ENCODE measurements at regions not wholly inside any gene's neighbourhood (a gene's known extent, or its start where the extent isn't known, plus 50 kb on each side); places are given as distances from the start of the nearest gene placed in this dataset.

DNA sequence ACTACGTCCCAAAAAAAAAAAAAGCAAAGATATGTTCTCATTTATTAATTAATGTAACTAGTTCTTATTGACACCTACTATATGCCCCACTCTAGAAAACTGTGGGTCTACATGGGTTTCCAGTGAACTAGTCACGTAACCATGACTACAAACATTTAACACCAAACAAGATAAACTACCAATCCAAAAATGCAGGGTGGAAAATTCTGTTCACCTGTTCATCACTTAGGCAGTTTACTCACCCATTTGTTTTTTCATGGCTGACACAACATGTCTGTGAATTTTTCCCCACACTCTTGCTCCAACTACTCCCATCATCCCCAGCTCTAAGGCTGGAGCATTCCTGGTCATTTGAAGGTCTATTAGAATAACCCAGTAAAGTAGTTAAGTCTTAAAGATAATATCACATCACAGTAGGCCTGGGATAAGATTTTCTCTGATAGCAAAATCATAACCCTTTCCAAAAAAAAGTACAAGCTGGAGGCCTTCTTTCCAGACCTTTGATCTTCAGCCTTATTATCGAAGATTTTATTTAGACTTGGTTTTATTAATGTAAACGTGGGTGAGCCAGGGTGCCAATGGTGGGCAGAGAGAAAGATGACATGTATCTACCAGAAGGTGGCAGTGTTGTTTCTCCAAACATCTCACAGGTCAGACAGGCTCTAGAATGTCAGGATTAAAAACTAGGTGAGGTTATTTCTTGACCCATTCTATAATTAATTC, 61.6 kb upstream of the DAAM1 start:
- H3K4me3 ChIP-seq (ENCODE audit: low read length), result no peak overlapping the region
- H3K4me1 ChIP-seq (ENCODE audit: control insufficient read depth, insufficient read depth, low read length), result no peaks in the 10 kb centered on the region
- no peak overlapping the region for H3K27ac ChIP-seq (ENCODE audit: low read length)
- peak; percentile 86 for TF ChIP-seq CTCF (IDR thresholded peaks at IDR 0.05)
- Mint-ChIP-seq H3K4me1 (no peaks in the 10 kb centered on the region), H3K27me3 (ENCODE audit: low read depth in 2 of 2) (peaks cover 7 to 17% of the 10 kb centered on the region in 2 donors), H3K4me3 (no peak overlapping the region), H3K36me3 (no peaks in the 10 kb centered on the region), H3K27ac (no peak overlapping the region), H3K9me3 (no peaks in the 10 kb centered on the region)
- no peaks in the 10 kb centered on the region for H3K36me3 ChIP-seq (ENCODE audit: control insufficient read depth, insufficient read depth, low read length)
- DNase-seq, result peak in 1 of 2 donors; percentile 78
- H3K27me3 ChIP-seq (ENCODE audit: control insufficient read depth, insufficient read depth, low read length), result no peaks in the 10 kb centered on the region
- no peaks in the 10 kb centered on the region for H3K9me3 ChIP-seq (ENCODE audit: control insufficient read depth, insufficient read depth, low read length)
- intact Hi-C loops (cut with micrococcal nuclease), result loop anchor here (1.0 to 5.0 kb wide), 3 partner anchors 317 to 1055 kb away; partner anchors contain the start of gene CCDC175
- ATAC-seq, result peak; percentile 76 to 84 (median 78)
- WGBS (ENCODE audit: insufficient coverage), result 33% methylated on average over 3 of the region's 4 CpGs

- WGBS (ENCODE audit: insufficient coverage), result no CpG with 5 or more reads among the region's 1 CpG
- Mint-ChIP-seq H3K27me3 (ENCODE audit: low read depth in 2 of 2) (peaks cover 7 to 17% of the 10 kb centered on the region in 2 donors), H3K36me3 (no peaks in the 10 kb centered on the region), H3K4me3 (no peak overlapping the region), H3K4me1 (no peaks in the 10 kb centered on the region), H3K27ac (no peak overlapping the region), H3K9me3 (no peaks in the 10 kb centered on the region)
- peak; percentile 21 for TF ChIP-seq CTCF (IDR thresholded peaks at IDR 0.05)
- H3K4me1 ChIP-seq (ENCODE audit: control insufficient read depth, insufficient read depth, low read length), result no peaks in the 10 kb centered on the region
- no peak overlapping the region for H3K4me3 ChIP-seq (ENCODE audit: low read length)
- intact Hi-C loops (cut with micrococcal nuclease), result loop anchor here (1.0 to 5.0 kb wide), 3 partner anchors 317 to 1055 kb away; partner anchors contain the start of gene CCDC175
- H3K27me3 ChIP-seq (ENCODE audit: control insufficient read depth, insufficient read depth, low read length), result no peaks in the 10 kb centered on the region
- ATAC-seq (no peak), DNase-seq (peak in 1 of 2 donors; percentile 4)
- no peak overlapping the region for H3K27ac ChIP-seq (ENCODE audit: low read length)
- H3K9me3 ChIP-seq (ENCODE audit: control insufficient read depth, insufficient read depth, low read length), result no peaks in the 10 kb centered on the region
- H3K36me3 ChIP-seq (ENCODE audit: control insufficient read depth, insufficient read depth, low read length), result no peaks in the 10 kb centered on the region
Measured at GRCh38 chr14:59127437-59127732, 61.1 kb upstream of the DAAM1 start.

DNA sequence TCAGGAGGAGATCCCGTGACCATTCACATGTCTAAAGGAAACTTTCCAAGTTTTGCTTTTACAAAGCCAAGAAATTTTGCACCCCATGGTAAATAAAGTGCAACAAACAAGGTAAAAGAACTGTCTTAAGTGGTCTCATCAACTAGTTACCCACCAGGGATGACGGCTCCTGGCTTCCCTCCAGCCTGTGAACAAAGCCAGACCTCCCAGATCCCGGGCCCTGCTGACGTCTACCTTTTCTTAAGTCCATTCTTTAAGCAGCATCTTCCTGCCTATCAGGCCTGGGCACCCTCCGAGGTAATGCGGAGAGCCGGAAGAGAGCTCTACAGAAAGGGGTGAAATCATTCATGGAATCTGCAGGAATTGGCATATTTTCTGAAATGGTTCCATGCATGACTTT, 58.0 kb upstream of the DAAM1 start:
- ATAC-seq (no peak), DNase-seq (no peak)
- Histone ChIP-seq H3K27ac (ENCODE audit: low read length) (no peak overlapping the region), H3K4me3 (ENCODE audit: low read length) (no peak overlapping the region), H3K4me1 (ENCODE audit: control insufficient read depth, insufficient read depth, low read length) (no peaks in the 10 kb centered on the region), H3K9me3 (ENCODE audit: control insufficient read depth, insufficient read depth, low read length) (no peaks in the 10 kb centered on the region), H3K36me3 (ENCODE audit: control insufficient read depth, insufficient read depth, low read length) (no peaks in the 10 kb centered on the region), H3K27me3 (ENCODE audit: control insufficient read depth, insufficient read depth, low read length) (no peaks in the 10 kb centered on the region)
- TF ChIP-seq CTCF (IDR thresholded peaks at IDR 0.05), result no peak
- H3K27ac Mint-ChIP-seq, result no peak overlapping the region
- H3K9me3 Mint-ChIP-seq, result no peaks in the 10 kb centered on the region
- intact Hi-C loops (cut with micrococcal nuclease), result no loop called here
- no peaks in the 10 kb centered on the region for H3K36me3 Mint-ChIP-seq
- no peaks in the 10 kb centered on the region for H3K4me1 Mint-ChIP-seq
- H3K4me3 Mint-ChIP-seq, result no peak overlapping the region
- WGBS (ENCODE audit: insufficient coverage), result 91% methylated on average over 7 of the region's 7 CpGs
- H3K27me3 Mint-ChIP-seq (ENCODE audit: low read depth in 2 of 2), result peaks cover 3 to 7% of the 10 kb centered on the region in 2 donors

Measured in natural killer cell (primary cell).